Hepatic stellate cell (primary cell): ENCODE measurements at regions not wholly inside any gene's neighbourhood (a gene's known extent, or its start where the extent isn't known, plus 50 kb on each side); places are given as distances from the start of the nearest gene placed in this dataset.

ENCODE experiments used
- DNase-seq: peaks from one replicate; pipeline ENCODE4 v3.0.0; 2011; ENCODE audit warnings: low spot score

GRCh38 chr16:62652441-62653120 is 616.3 kb upstream of the CDH8 start:
- no peak for DNase-seq

- no peak for DNase-seq
Observed at GRCh38 chr16:62648256-62648655, 612.0 kb upstream of the CDH8 start.

- DNase-seq = no peak
Observed at GRCh38 chr16:62644030-62644812, 608.0 kb upstream of the CDH8 start.

- no peak for DNase-seq
Observed at GRCh38 chr16:62642677-62643076, 606.4 kb upstream of the CDH8 start.

- no peak for DNase-seq
Observed at GRCh38 chr16:62639890-62640289, 603.7 kb upstream of the CDH8 start.

- DNase-seq = no peak
Observed at GRCh38 chr16:62638964-62639870, 603.0 kb upstream of the CDH8 start.

GRCh38 chr16:62638324-62638911 is 602.2 kb upstream of the CDH8 start:
- DNase-seq = no peak

- no peak for DNase-seq
Observed at GRCh38 chr16:62625326-62625725, 589.1 kb upstream of the CDH8 start.

GRCh38 chr16:62620275-62620674 is 584.0 kb upstream of the CDH8 start:
- no peak for DNase-seq

- no peak for DNase-seq
Observed at GRCh38 chr16:62615526-62615925, 579.3 kb upstream of the CDH8 start.

- DNase-seq = no peak
Observed at GRCh38 chr16:62610291-62610690, 574.1 kb upstream of the CDH8 start.

- no peak for DNase-seq
Observed at GRCh38 chr16:62602790-62603189, 566.6 kb upstream of the CDH8 start.

GRCh38 chr16:62597875-62598274 is 561.6 kb upstream of the CDH8 start:
- no peak for DNase-seq

- DNase-seq = no peak
Observed at GRCh38 chr16:62596584-62596983, 560.3 kb upstream of the CDH8 start.

GRCh38 chr16:62596125-62596524 is 559.9 kb upstream of the CDH8 start:
- no peak for DNase-seq

GRCh38 chr16:62586128-62586862 is 550.1 kb upstream of the CDH8 start:
- DNase-seq = no peak

GRCh38 chr16:62585041-62585545 is 548.9 kb upstream of the CDH8 start:
- DNase-seq = no peak

- DNase-seq = no peak
Observed at GRCh38 chr16:62583414-62583813, 547.2 kb upstream of the CDH8 start.

GRCh38 chr16:62573466-62573865 is 537.2 kb upstream of the CDH8 start:
- DNase-seq = no peak

- DNase-seq = no peak
Observed at GRCh38 chr16:62568926-62569325, 532.7 kb upstream of the CDH8 start.

GRCh38 chr16:62565706-62566105 is 529.5 kb upstream of the CDH8 start:
- no peak for DNase-seq
